OCI-LY7 (cell line): ENCODE measurements at regions not wholly inside any gene's neighbourhood (a gene's known extent, or its start where the extent isn't known, plus 50 kb on each side); places are given as distances from the start of the nearest gene placed in this dataset.

Source experiments
- BruUV-seq: library from RNA; stranded (reverse); fragments of 400-500 nt; replicated peaks from 2 replicates; lab custom pipeline; 2021; lab: Mats Ljungman, UMichigan
- CTCF ChIA-PET: fragments of 300-600 bp; sonication (Branson Sonifier 250); formaldehyde crosslinking; loops from one replicate; lab custom pipeline; 2022; ENCODE audit warnings: antibody characterized with exemption; ENCODE audit not compliant: unreplicated experiment; lab: Charles Lee
- POLR2A ChIA-PET: fragments of 300-600 bp; sonication (Branson Sonifier 250); formaldehyde crosslinking; loops from one replicate; lab custom pipeline; 2022; ENCODE audit warnings: antibody characterized with exemption; lab: Charles Lee
- DNase-seq: peaks from one replicate; pipeline ENCODE4 v3.0.0-alpha.2; 2015; ENCODE audit warnings: low spot score
- H2AFZ ChIP-seq: fragments of 200-600 bp; sonication (generic), shearing (Covaris generic); 2 replicates; pipeline ENCODE4 v1.6.1; 2014; ENCODE audit warnings: mild to moderate bottlenecking, antibody characterized with exemption, low read length, moderate library complexity
- H3K27ac ChIP-seq: fragments of 200-600 bp; sonication (generic); 2 replicates; pipeline ENCODE4 v1.5.1; 2014; ENCODE audit warnings: mixed run types, low read depth, mild to moderate bottlenecking, moderate library complexity, low read length, inconsistent platforms; ENCODE audit not compliant: poor library complexity, severe bottlenecking
- H3K36me3 ChIP-seq: fragments of 200-600 bp; sonication (generic); 2 replicates; pipeline ENCODE4 v1.6.1; 2014; ENCODE audit warnings: mild to moderate bottlenecking, antibody characterized with exemption, low read length, moderate library complexity, mixed read lengths; ENCODE audit not compliant: insufficient read depth
- H3K4me1 ChIP-seq: fragments of 200-600 bp; sonication (generic); 2 replicates; pipeline ENCODE4 v1.5.1; 2014; ENCODE audit warnings: mild to moderate bottlenecking, low read length; ENCODE audit not compliant: insufficient read depth, poor library complexity, severe bottlenecking
- H3K4me2 ChIP-seq: fragments of 200-600 bp; sonication (generic); 2 replicates; pipeline ENCODE4 v1.6.1; 2014; ENCODE audit warnings: mild to moderate bottlenecking, low read length
- H3K4me3 ChIP-seq: fragments of 200-600 bp; sonication (generic); 2 replicates; pipeline ENCODE4 v1.5.1; 2014; ENCODE audit warnings: mild to moderate bottlenecking, low read depth, low read length; ENCODE audit not compliant: poor library complexity, severe bottlenecking
- H3K79me2 ChIP-seq: fragments of 200-600 bp; sonication (generic); 2 replicates; pipeline ENCODE4 v1.6.1; 2016; ENCODE audit warnings: low read depth, mild to moderate bottlenecking, low read length, moderate library complexity, mixed read lengths; ENCODE audit not compliant: insufficient read depth
- H3K9me2 ChIP-seq: fragments of 200-600 bp; sonication (generic); 2 replicates; pipeline ENCODE4 v1.6.1; 2016; ENCODE audit warnings: mild to moderate bottlenecking, low read length, mixed read lengths; ENCODE audit not compliant: insufficient read depth
- H3K9me3 ChIP-seq: fragments of 200-600 bp; sonication (generic); 2 replicates; pipeline ENCODE4 v1.6.1; 2014; ENCODE audit warnings: mild to moderate bottlenecking, mixed run types, low read length, mixed read lengths
- H4K20me1 ChIP-seq: fragments of 200-600 bp; sonication (generic); 2 replicates; pipeline ENCODE4 v1.6.1; 2014; ENCODE audit warnings: mild to moderate bottlenecking, antibody characterized with exemption, low read length, moderate library complexity, mixed read lengths; ENCODE audit not compliant: insufficient read depth
- CTCF ChIP-seq: fragments of 200-600 bp; sonication (generic); conservative IDR thresholded peaks from 2 replicates; pipeline ENCODE4 v1.5.1; 2014; ENCODE audit warnings: mild to moderate bottlenecking, antibody characterized with exemption, low read length, moderate library complexity, mixed read lengths
- EZH2phosphoT487 ChIP-seq: fragments of 200-600 bp; sonication (generic); IDR thresholded peaks from 2 replicates; pipeline ENCODE4 v1.6.1; 2018; ENCODE audit warnings: low read depth, borderline replicate concordance, mild to moderate bottlenecking, mixed run types, antibody characterized with exemption, low read length, moderate library complexity, mixed read lengths
- intact Hi-C: fragments of 100-400 bp; cut with micrococcal nuclease; formaldehyde crosslinking; loops from one replicate; pipeline ENCODE4 v1.10.0; 2022; ENCODE audit not compliant: unreplicated experiment

GRCh38 chr10:9643782-9644181 lies 1373.9 kb upstream of the CELF2 start:
- Histone ChIP-seq H3K79me2 (no peaks in the 10 kb centered on the region), H2AFZ (no peak overlapping the region), H3K4me1 (no peaks in the 10 kb centered on the region), H3K36me3 (no peaks in the 10 kb centered on the region), H3K27ac (no peak overlapping the region), H4K20me1 (no peaks in the 10 kb centered on the region), H3K4me3 (no peak overlapping the region), H3K9me3 (no peaks in the 10 kb centered on the region), H3K9me2 (no peaks in the 10 kb centered on the region), H3K4me2 (no peak overlapping the region)
- BruUV-seq: no TSS peak
- DNase-seq: no peak
- CTCF ChIA-PET: no interaction called here
- no peak for TF ChIP-seq EZH2phosphoT487
- intact Hi-C loops: no loop called here
- POLR2A ChIA-PET: no interaction called here

DNA sequence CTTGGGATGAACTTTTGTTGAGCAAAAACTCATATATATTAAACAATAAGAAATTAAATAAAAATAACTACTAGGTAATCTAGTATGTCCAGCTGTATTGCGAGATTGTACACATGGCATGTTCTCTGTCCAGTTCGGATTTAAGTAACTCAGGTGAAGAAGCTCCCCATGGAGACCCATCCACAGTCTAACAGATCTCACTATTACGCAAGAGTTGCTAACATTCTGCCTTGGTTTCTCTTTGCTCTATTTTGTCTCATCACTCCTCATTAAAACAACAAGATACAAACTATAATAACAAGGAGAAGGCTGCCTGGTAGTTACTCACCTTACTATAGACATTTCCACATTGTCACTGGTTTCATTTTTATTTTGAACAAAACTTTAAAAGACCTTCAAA lies 1372.3 kb upstream of the CELF2 start:
- POLR2A ChIA-PET: no interaction called here
- no peak for TF ChIP-seq CTCF
- no peak for TF ChIP-seq EZH2phosphoT487
- intact Hi-C loops: no loop called here
- Histone ChIP-seq H3K4me2 (no peak overlapping the region), H4K20me1 (no peaks in the 10 kb centered on the region), H3K4me1 (no peaks in the 10 kb centered on the region), H3K4me3 (no peak overlapping the region), H3K36me3 (no peaks in the 10 kb centered on the region), H3K9me3 (no peaks in the 10 kb centered on the region), H3K27ac (no peak overlapping the region), H3K79me2 (no peaks in the 10 kb centered on the region), H2AFZ (no peak overlapping the region), H3K9me2 (no peaks in the 10 kb centered on the region)
- CTCF ChIA-PET: no interaction called here
- no TSS peak for BruUV-seq
- DNase-seq: no peak

DNA sequence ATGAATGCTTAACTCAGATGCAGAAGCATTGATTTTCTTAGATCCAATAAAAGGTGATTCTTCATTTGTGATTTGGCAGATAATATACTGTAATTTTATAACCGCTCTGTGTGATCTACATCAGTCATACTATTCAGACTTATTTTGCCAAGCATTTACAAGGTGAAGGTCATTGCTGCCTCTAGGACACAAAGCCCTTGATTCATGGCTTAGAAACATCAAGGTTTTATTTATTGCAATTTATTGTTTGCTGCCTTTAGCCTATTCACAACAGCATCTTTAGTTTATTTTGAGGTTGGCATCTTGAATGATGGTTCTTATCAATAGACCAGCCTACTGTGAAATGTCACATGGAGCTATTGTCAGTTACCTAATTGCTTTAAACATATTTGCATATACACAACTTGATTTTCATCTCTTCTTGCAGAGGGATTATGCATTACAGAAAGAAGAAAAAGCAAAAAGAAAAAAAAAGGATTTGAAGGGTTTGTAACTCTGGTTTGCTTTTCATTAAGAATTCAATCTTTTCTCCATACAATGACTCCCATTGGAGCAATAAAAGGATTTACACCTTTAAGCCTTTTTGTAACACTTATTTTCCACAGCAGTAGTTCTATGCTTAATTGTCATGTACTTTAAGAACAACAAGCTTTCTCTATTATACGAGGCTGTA lies 1371.6 kb upstream of the CELF2 start:
- H3K9me2 ChIP-seq: no peaks in the 10 kb centered on the region
- no peak overlapping the region for H3K27ac ChIP-seq
- no peaks in the 10 kb centered on the region for H3K9me3 ChIP-seq
- no peak overlapping the region for H3K4me3 ChIP-seq
- CTCF ChIA-PET: no interaction called here
- POLR2A ChIA-PET: no interaction called here
- no peaks in the 10 kb centered on the region for H3K4me1 ChIP-seq
- H4K20me1 ChIP-seq: no peaks in the 10 kb centered on the region
- no peak for DNase-seq
- H2AFZ ChIP-seq: no peak overlapping the region
- intact Hi-C loops: no loop called here
- BruUV-seq: no TSS peak
- no peak overlapping the region for H3K4me2 ChIP-seq
- TF ChIP-seq EZH2phosphoT487 (no peak), CTCF (no peak)
- H3K79me2 ChIP-seq: no peaks in the 10 kb centered on the region
- H3K36me3 ChIP-seq: no peaks in the 10 kb centered on the region
